ENCODE measurements at regions not wholly inside any gene's neighbourhood (a gene's known extent, or its start where the extent isn't known, plus 50 kb on each side); places are given as distances from the start of the nearest gene placed in this dataset.

DNA sequence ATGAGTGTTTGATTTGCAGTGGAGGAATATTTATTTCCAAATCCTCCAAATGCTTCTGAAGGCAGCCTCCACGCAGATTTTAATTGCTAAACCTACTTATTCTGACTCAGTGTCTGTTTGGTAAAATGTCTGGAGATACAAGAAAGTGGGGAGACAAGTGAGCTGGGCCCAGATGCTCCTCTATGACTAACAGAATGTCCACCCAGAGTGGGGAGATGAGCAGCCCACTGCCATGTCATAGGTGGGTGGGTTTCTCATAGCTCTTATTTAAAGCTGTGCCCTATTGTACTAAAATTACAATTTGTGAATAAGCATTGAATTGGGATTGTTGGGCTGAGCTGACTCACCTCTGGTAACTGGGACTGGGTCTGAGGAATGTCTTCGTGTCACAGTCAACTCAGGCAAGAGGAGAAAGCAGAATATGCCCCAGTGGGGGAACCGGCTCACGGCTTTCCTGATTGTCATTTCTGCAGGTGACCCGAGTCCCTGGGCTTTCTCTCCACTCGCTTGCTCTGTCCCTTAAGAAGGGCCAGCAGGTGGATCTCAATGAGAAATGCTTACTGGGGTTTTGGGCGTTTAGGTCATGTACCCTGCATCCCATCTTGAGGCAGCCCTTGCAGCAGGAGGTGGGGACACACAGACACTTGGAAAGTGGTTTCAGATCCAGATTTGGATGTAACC lies 116.3 kb upstream of the SPRED2 start:
- no peak for DNase-seq

DNA sequence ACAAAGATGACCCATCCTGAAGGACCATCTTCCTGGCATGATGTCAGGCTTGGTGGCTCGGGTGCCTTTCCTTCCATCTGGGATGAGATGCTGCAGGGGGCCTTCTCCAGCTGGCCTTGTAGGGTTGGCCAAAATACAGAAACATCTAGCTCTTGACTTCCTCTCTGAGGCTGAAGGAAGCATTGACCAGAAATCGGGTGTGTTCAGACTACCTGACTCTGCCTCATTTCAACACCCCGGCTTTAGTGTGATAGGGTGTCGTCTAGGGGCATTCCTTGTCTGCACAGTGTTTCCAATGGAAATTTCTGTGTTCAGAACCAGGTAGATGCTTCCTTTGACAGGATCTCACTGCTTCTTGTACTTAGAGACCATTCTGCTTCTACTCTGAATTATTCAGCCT lies 115.7 kb upstream of the SPRED2 start:
- DNase-seq, result no peak

DNA sequence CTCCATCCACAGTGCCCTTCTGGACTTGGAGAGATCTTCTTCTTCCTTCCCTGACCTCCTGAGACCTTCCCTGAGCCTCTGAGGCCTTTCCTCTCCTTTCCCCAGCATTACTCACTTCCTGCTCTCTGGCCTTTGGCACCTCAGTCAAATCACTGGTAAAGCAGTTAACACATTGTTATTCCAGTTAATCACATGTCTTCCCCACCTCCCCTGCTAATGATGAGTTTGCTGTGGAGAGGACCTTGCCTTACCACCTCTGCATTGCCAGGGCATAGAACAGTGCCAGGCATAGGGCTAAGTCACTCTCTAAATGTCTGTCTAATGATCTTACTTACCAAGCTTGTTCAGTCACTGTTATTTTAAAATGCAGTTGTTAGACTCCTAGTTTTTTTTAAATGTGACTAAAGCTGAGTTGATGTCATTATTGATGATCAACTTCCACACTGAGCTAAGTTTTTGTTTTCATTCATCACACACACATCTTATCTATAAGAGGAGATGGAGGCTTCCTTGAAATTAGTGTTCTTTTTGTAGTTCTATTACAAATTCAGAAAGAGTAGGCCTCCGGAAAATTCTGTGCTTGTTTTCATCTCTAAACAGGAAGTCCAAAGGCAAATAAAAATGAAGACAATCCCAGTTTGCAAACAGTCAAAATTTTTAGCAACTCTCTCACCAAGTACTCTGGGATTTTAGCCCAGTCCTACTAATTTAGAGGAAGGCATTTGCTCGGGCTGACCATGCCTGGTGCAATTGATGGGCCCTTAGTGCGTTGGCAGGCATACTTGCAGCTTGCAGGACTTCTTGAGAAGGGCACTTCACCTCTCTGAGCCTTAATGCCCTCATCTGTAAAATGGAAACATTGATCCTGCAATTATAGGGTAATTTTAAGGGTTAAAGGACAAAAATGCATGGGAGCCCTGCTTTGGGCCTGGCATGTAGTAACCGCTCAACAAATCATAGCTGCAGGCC lies 113.7 kb upstream of the SPRED2 start:
- no peak for DNase-seq

GRCh38 chr2:65541773-65542172 lies 109.4 kb upstream of the SPRED2 start:
- DNase-seq, result no peak

GRCh38 chr2:65539633-65540032 lies 107.2 kb upstream of the SPRED2 start:
- DNase-seq, result no peak

- no peak for DNase-seq
Measured at GRCh38 chr2:65537651-65538385, 105.4 kb upstream of the SPRED2 start.

DNA sequence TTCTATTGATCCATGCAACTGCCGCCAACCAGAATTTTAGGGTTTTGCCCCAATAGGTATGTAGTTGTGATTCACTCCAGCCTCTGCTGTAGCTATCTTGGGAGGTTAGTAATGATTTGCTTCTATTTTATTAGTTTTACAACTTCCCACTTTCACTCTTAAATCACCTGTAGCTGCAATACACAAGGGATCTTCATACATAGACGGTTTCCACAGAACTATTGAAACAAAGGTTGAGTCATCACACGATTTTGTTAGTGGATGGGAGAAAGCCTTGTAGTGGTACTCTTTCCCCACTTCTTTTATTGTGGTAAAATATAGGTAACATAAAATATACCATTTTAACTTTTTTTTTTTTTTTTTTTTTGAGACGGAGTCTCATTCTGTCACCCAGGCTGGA lies 104.2 kb upstream of the SPRED2 start:
- DNase-seq, result no peak

DNA sequence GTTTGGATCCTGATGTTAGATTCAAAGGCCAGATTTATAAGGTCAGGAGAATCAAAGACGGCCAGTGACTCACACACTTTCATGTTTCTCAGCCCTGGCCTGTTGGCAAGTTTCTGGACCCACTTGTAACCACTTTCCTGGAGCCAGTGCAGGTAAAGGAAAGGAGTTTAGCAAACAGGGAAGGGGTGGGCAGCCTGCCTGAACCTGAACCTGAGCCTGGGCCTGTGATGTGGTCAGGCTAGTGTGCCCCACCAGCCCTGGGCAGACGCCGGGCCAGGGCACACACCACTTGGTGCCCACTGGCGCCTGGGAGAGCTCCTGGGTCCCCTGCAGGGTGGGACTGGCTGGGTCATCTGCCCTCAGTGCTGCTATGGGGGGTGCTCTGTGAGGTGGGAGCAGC lies 100.5 kb upstream of the SPRED2 start:
- DNase-seq, result no peak

DNA sequence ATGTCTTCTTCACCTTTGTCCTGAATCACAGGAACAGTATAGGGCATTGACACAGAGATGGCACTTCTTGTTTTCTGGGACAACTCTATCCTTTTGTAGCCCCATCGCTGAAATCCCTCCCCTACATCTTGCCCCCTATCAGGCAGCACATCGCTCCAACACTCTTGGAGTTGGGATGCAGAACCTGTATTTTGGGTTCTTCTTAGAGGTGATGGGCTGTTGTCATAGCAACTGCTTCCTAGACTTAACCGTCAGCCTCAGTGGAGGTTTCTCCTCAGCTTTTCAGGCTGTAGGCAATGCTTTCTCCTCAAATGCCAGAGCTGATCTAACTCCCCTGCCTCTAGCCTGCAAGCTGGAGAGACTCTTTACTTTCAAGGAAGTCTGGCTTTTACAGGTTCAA lies 99.9 kb upstream of the SPRED2 start:
- DNase-seq, result no peak

- DNase-seq, result no peak
Measured at GRCh38 chr2:65530547-65531320, 98.3 kb upstream of the SPRED2 start.

GRCh38 chr2:65529419-65529818 lies 97.0 kb upstream of the SPRED2 start:
- DNase-seq, result no peak

- no peak for DNase-seq
Measured at GRCh38 chr2:65528241-65528574, 95.8 kb upstream of the SPRED2 start.

GRCh38 chr2:65527451-65528240 lies 95.2 kb upstream of the SPRED2 start:
- no peak for DNase-seq

DNA sequence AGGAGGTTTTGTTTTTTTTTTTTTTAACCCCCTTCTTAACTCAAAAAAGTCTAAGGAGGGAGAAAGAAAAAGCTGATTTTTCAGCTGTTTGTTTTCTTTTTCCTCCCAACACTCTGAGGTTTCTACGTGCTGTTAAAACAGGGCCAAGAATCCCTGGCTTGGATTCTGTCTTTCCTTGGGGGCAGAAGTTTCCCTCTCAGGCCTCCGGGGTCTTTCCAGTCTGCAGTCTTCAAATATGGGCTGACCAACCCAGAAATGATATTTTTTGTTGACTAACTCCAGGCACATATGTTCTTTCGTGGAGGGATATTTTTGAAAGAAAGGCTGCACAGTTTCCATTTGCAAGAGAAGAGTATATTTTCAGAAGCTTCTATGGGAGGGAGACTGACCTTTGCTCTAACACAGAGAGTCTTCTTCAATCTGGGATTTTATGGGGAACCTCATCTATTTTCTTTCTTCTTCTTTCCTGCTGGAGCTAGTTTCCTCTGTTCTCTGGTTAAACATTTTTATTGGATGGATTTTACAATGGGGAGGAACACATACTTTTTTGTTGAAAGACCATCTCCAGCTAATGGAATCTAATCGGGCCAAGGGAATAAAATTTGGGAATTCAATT lies 93.3 kb upstream of the SPRED2 start:
- no peak for DNase-seq

GRCh38 chr2:65522922-65523321 lies 90.5 kb upstream of the SPRED2 start:
- DNase-seq, result no peak

GRCh38 chr2:65518751-65519150 lies 86.4 kb upstream of the SPRED2 start:
- DNase-seq, result no peak

GRCh38 chr2:65514555-65515195 lies 82.3 kb upstream of the SPRED2 start:
- DNase-seq, result no peak

- DNase-seq, result no peak
Measured at GRCh38 chr2:65512783-65513182, 80.4 kb upstream of the SPRED2 start.

GRCh38 chr2:65511306-65511705 lies 78.9 kb upstream of the SPRED2 start:
- no peak for DNase-seq

DNA sequence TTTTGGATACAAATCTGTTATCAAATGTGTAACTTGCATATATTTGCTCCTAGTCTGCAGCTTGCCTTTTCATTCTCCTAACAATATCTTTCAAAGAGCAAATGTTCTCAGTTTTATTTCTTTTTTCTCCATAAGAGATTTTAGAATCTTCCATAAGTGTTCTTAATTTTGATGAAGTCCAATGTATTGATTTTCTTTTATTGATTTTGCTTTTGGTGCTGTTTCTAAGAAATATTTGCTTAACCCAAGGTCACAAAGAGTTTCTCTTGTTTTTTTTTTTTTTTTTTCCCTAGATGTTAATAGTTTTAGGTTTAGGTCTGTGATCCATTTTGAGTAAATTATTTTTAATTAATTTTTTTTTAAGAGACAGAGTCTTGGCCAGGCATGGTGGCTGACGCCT lies 75.8 kb upstream of the SPRED2 start:
- no peak for DNase-seq

Measured in stimulated activated CD8-positive, alpha-beta memory T cell treated with anti-CD3 and anti-CD28 coated beads, Interleukin-4, amount 100 ng/mL, for 48 hours (primary cell).